SH-SY5Y (cell line): ENCODE measurements at regions not wholly inside any gene's neighbourhood (a gene's known extent, or its start where the extent isn't known, plus 50 kb on each side); places are given as distances from the start of the nearest gene placed in this dataset.

Experiments
- GATA2 ChIP-seq: IDR thresholded peaks from 2 replicates; pipeline ENCODE4 v1.6.1; 2011; ENCODE audit warnings: mild to moderate bottlenecking, low read depth, low read length
- GATA3 ChIP-seq: IDR thresholded peaks from 2 replicates; pipeline ENCODE4 v1.6.1; 2011; ENCODE audit warnings: low read depth, mild to moderate bottlenecking, low read length, moderate library complexity

- TF ChIP-seq GATA2 (no peak), GATA3 (no peak)
Measured at GRCh38 chr5:5705010-5705409, 282.5 kb downstream of the ICE1 start.
